AG09309 (cell line): ENCODE measurements at regions not wholly inside any gene's neighbourhood (a gene's known extent, or its start where the extent isn't known, plus 50 kb on each side); places are given as distances from the start of the nearest gene placed in this dataset.

Experiments
- DNase-seq: peaks from one replicate; pipeline ENCODE4 v3.0.0-alpha.2; 2010; ENCODE audit warnings: low read depth
- H3K4me3 ChIP-seq: 2 replicates; pipeline ENCODE4 v1.5.1; 2011; ENCODE audit warnings: mild to moderate bottlenecking, low read depth, low read length, moderate library complexity; ENCODE audit not compliant: control insufficient read depth
- TF ChIP-seq, protein P1 (sequence below): IDR thresholded peaks from 2 replicates; pipeline ENCODE4 v1.5.1; 2011; ENCODE audit warnings: mild to moderate bottlenecking, low read depth, low read length, inconsistent platforms; ENCODE audit not compliant: insufficient read depth, control insufficient read depth; ENCODE audit errors: missing control alignments

DNA sequence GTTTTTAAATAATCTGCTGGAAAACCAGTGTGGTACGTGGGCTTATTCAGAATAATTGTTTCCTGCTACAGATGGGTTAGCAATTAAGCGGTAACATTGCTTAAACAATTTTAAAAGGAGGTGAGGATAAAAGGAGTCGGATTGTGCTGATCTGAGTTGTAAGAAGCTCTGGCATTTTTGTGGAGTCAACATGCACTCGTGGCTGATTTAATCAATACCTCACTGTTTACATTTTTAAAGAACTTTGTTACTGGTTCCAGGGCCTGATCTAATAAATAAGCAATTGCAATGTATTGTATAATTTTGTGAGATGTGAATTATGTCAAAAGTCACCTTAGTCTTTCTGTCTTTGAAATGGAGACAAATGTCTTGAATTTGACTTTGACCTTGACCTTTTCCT lies 474.0 kb downstream of the SETD4 start:
- no peak for DNase-seq
- TF ChIP-seq, protein P1, sequence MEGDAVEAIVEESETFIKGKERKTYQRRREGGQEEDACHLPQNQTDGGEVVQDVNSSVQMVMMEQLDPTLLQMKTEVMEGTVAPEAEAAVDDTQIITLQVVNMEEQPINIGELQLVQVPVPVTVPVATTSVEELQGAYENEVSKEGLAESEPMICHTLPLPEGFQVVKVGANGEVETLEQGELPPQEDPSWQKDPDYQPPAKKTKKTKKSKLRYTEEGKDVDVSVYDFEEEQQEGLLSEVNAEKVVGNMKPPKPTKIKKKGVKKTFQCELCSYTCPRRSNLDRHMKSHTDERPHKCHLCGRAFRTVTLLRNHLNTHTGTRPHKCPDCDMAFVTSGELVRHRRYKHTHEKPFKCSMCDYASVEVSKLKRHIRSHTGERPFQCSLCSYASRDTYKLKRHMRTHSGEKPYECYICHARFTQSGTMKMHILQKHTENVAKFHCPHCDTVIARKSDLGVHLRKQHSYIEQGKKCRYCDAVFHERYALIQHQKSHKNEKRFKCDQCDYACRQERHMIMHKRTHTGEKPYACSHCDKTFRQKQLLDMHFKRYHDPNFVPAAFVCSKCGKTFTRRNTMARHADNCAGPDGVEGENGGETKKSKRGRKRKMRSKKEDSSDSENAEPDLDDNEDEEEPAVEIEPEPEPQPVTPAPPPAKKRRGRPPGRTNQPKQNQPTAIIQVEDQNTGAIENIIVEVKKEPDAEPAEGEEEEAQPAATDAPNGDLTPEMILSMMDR: no peak
- no peak overlapping the region for H3K4me3 ChIP-seq

DNA sequence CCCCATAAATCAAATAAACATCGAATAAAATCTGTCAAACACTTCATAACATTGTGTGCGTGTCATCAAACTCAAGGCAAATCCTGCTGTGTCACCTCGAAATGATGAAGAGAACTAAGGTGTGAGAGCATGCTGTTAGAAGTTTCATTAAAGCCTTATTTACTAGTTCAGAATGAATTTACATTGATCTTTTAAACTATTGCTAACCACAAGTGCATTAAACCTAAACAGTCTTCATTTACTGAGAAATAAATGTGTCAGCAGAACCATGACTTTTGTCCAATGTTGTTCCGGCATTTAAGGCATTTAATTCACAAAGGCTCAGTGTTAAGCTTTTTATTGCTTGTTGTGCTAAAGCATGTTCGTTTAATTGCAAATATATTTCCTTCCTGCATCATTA lies 474.4 kb downstream of the SETD4 start:
- TF ChIP-seq, protein P1: no peak
- no peak for DNase-seq
- H3K4me3 ChIP-seq: no peak overlapping the region

DNA sequence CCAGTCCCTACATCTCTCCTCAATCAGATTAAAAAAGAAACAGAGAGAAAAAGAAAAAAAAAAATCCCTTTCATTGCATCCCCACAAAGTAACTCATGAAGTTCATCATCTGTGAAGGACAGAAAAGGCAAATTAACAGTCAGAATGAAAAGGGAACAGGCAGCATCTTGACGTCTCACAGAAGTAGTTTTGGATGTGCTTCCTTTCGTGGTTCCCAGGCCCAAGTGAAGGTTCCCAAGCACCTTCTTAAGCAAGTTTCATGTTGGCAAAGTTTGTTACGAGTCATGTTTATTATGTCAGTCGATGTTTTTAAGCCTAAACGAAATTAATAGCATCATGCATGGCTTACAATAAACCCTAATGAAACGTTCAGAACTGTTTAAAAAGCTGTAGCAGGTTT lies 475.2 kb downstream of the SETD4 start:
- TF ChIP-seq, protein P1: no peak
- no peak overlapping the region for H3K4me3 ChIP-seq
- DNase-seq: no peak

DNA sequence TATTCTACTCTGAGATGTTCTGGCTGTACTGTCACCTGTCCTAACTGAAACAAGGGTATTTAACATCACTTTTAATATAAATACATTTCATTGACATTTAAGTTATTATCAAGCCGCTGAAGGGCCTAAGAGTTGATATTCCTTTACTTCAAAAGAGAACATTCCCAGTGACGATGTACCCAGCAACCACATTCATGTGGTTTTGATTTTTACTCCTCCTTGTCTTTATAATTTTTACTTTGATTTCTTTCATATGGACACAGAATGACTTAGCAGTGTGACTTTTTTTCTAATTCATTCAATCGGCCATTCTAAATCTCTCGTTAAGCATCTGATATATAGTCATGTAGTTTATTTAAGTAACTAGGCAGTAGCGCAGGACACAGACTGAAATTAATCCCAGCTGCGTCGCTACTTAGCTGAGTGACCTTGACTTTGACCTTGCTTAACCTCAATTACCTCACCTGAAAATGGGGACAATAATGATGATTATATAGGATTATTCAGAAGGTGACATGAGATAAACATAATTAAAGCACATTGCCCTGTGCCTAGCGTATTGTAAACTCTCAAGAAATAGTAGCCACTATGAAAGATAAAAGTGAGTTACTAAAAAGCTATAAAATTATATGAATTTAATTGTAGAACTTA lies 476.6 kb downstream of the SETD4 start:
- TF ChIP-seq, protein P1: no peak
- H3K4me3 ChIP-seq: no peak overlapping the region
- DNase-seq: no peak

DNA sequence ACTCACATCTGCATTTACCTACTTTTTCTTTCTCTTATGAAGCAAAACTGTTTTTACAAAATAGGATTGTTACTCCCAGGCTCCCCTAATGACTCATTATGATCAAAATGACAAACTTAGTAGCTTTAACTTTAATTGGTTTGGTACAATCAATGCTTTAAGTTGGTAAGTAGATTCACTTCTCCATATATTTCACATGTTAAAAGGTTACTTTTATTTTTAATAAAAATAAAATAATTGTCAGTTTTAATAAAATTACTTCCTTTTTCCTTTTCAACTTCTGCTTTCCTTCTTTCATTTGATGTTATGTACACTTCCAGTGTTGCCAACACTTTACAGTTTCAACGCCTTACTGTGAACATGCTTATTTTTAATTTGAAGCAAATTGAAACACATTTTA lies 477.6 kb downstream of the SETD4 start:
- DNase-seq: no peak
- TF ChIP-seq, protein P1: no peak

DNA sequence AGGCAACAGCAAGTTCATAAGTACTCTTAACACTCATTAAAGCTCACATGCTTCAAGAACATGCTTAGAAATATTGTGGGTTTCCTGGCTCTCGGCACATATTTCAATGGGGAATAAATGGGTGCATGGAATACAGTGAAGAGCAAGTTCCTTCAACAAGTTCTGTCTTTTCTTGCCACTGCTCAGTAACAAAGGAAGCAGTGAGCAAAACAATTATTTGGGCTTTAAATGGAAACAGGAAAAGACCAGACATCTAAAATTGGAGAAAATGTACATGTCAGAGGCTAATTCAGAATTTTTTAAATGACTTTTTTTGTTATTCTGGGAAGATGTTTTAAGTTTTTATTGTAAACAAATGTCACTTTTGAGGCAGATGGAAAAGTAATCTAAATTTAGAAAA lies 478.7 kb downstream of the SETD4 start:
- TF ChIP-seq, protein P1: no peak
- no peak for DNase-seq
- no peak overlapping the region for H3K4me3 ChIP-seq

More for the DNA sequence above, 477.6 kb downstream of the SETD4 start:
- H3K4me3 ChIP-seq: no peak overlapping the region
